BJ (cell line): ENCODE measurements at regions not wholly inside any gene's neighbourhood (a gene's known extent, or its start where the extent isn't known, plus 50 kb on each side); places are given as distances from the start of the nearest gene placed in this dataset.
"Not testable (repeated sequence)": the region's sequence is repeated elsewhere in the genome, so short reads cannot be mapped to it uniquely, and the experiment has no call there.

Experiments
- CTCF ChIA-PET: fragments of 350-600 bp; formaldehyde crosslinking; extraction: SDS; loops from one replicate; lab custom pipeline; 2021; ENCODE audit warnings: antibody characterized with exemption, inconsistent platforms; lab: Yijun Ruan, JAX
- POLR2A ChIA-PET: fragments of 300-600 bp; sonication (Branson Sonifier 250); formaldehyde crosslinking; extraction: SDS; loops from one replicate; lab custom pipeline; 2021; ENCODE audit warnings: antibody characterized with exemption; lab: Charles Lee
- DNase-seq: peaks from one replicate; pipeline ENCODE4 v3.0.0-alpha.2; 2011; ENCODE audit warnings: low read depth
- H3K27me3 ChIP-seq: 2 replicates; pipeline ENCODE4 v1.6.0; 2011; ENCODE audit warnings: low read length; ENCODE audit not compliant: control insufficient read depth, insufficient read depth
- H3K36me3 ChIP-seq: 2 replicates; pipeline ENCODE4 v1.5.1; 2011; ENCODE audit warnings: low read length; ENCODE audit not compliant: control insufficient read depth, insufficient read depth
- H3K4me3 ChIP-seq: 2 replicates; pipeline ENCODE4 v1.5.1; 2011; ENCODE audit warnings: low read depth, mild to moderate bottlenecking, control low read depth, low read length
- CTCF ChIP-seq: IDR thresholded peaks from 2 replicates; pipeline ENCODE4 v1.5.1; 2011; ENCODE audit warnings: low read depth, mild to moderate bottlenecking, control low read depth, inconsistent platforms, low read length, moderate library complexity; ENCODE audit not compliant: insufficient read depth

DNA sequence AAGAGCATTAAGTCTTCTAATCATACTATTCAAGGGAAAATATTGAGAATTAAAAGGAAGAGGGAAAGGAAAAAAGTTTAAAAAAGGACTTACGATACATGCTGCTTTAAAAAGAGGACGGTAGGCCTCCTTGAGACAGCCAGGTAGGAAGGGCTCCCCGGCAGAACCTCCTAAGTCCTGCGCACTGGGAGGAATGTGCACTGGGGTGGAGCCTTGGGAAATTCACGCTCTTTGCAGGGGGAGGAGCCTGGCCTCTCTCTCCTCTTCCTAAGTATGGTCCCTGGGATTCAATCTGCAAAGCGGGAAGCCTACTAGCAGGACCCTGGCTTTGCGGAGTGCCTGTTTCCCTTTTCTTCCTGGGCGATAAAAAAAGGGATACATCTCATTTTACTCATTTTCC, 553.0 kb downstream of the RPS29 start:
- ChIA-PET POLR2A (no interaction called here), CTCF (no interaction called here)
- Histone ChIP-seq H3K27me3 (no peaks in the 10 kb centered on the region), H3K36me3 (no peaks in the 10 kb centered on the region), H3K4me3 (no peak overlapping the region)
- TF ChIP-seq CTCF = no peak
- DNase-seq = no peak

DNA sequence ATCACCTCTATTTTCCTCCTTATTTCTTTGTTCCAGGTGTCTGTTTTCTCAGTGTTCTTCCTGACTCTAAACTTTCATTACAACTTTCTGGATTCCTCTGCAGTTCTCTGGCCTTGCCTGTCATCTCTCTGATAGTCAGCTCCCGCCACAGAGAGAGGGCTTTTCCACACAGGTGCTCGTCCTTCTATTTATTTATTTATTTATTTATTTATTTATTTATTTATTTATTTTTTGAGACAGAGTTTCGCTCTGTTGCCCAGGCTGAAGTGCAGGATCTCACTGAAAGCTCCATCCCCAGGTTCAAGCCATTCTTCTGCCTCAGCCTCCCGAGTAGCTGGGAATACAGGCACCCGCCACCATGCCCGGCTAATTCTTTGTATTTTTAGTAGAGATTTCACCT, 554.5 kb downstream of the RPS29 start:
- H3K4me3 ChIP-seq, POLR2A ChIA-PET, DNase-seq, H3K36me3 ChIP-seq, H3K27me3 ChIP-seq, CTCF ChIA-PET: not testable (repeated sequence)

DNA sequence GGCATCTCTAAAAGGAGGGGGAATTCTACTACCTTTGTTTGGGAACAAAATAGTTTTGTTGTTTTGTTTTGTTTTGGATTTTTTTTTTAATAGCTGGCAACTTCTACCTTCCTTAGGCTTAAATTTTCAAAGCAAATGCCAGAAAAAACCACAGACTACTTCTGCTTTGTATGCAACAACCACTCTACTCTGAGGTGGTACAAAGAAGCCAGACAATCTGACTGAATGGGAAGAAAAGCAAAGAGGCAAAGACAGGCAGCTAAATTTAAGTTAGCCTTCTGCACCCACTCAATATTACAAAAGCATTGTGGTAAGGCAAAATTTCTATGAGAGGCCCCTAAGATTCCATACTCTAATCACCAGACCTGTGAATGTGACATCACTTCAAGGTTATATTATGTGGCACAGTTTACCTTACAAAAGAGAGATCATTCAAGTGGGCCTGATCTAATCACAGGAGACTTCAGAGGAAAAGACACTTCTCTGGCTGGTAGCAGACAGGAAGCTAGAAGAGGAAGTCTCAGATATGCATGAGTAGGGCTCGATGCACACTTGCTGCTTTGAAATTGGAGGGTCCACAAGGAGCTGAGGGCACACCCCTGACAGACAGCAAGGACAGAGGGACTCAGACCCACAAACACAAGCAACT, 566.6 kb downstream of the RPS29 start:
- Histone ChIP-seq H3K36me3 (no peaks in the 10 kb centered on the region), H3K27me3 (no peaks in the 10 kb centered on the region), H3K4me3 (no peak overlapping the region)
- DNase-seq = no peak
- ChIA-PET CTCF (no interaction called here), POLR2A (no interaction called here)
- TF ChIP-seq CTCF = no peak

DNA sequence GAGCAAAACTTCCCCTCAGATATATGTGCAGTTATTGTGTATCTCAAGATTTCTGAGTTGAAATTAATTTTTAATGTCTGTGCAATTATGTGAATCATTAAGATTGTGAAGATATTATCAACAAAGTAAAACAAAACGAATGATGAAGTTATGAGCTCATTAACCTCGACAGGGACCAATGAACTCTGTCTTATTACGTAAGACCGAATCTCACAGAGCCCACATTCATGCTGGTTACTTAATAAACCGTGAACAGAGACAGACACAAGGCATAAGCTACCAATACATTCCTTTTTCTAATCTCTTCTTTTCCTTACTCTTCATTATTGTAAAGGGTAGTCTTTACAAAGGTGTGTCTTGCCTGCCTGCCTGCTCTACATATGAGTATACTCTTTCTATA, 568.7 kb downstream of the RPS29 start:
- H3K27me3 ChIP-seq = no peaks in the 10 kb centered on the region
- no peak for DNase-seq
- no peaks in the 10 kb centered on the region for H3K36me3 ChIP-seq
- ChIA-PET CTCF (no interaction called here), POLR2A (no interaction called here)
- H3K4me3 ChIP-seq = no peak overlapping the region
- no peak for TF ChIP-seq CTCF

DNA sequence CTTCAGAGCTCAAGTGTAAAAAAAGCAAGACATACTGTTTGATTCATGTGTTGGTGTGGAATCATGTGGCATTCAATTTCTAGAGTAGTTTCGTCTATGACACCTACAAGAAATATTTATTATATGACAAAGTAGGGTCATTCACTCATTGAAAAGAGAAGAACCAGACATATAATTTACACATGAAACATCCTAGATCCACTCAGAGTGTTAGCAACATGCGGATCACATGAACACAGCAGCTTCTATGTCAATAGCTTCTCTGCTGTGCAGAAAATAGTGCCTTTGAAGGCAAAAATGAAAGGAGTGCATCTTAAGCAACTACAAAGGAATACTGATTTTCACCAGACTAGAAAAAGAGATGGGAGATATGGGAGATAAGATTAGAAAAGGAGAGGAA, 569.8 kb downstream of the RPS29 start:
- Histone ChIP-seq H3K4me3 (no peak overlapping the region), H3K27me3 (no peaks in the 10 kb centered on the region), H3K36me3 (no peaks in the 10 kb centered on the region)
- no peak for DNase-seq
- ChIA-PET POLR2A (no interaction called here), CTCF (no interaction called here)
- no peak for TF ChIP-seq CTCF

DNA sequence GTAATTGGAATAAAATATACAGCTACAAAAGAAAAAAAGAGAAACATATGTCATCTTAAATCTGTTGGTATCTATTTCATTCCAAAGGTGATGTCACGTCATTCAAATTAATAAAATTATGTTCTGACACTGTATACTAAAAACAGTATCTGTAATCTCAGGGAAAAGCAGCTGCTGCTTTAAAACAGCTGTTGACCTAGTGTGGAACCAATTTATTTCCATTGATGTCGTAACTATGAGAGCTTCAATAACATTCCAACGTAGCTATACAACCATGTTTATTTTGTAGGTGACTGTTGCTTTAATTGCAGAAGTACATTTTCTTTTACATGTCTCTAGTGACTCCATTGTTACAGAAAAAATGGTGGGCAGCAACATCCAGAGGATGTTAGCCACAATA, 571.7 kb downstream of the RPS29 start:
- CTCF ChIA-PET = no interaction called here
- Histone ChIP-seq H3K4me3 (no peak overlapping the region), H3K36me3 (no peaks in the 10 kb centered on the region), H3K27me3 (no peaks in the 10 kb centered on the region)
- POLR2A ChIA-PET = no interaction called here
- DNase-seq = no peak
- no peak for TF ChIP-seq CTCF
